ENCODE measurements at regions not wholly inside any gene's neighbourhood (a gene's known extent, or its start where the extent isn't known, plus 50 kb on each side); places are given as distances from the start of the nearest gene placed in this dataset.

DNA sequence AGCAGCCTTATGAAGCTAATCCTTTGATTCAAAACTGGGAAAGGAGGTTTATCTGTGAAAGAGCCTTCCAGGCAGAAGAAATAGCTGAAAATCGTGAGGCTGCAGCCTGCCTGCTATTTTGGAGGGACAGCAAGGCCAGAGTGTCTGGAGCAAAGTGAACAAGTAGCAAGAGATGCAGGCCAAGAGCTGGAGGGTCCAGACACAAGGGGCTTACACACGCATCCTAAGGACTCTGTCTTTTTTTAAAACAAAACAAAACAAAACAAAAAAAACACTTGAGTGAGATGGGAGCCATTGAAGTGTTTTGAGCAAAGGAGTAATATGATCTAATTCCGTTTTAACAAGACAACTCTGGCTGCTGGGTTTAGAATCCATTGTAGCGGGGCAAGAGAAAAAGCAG lies 76.4 kb upstream of the BCAT1 start:
- TF ChIP-seq, protein P1, sequence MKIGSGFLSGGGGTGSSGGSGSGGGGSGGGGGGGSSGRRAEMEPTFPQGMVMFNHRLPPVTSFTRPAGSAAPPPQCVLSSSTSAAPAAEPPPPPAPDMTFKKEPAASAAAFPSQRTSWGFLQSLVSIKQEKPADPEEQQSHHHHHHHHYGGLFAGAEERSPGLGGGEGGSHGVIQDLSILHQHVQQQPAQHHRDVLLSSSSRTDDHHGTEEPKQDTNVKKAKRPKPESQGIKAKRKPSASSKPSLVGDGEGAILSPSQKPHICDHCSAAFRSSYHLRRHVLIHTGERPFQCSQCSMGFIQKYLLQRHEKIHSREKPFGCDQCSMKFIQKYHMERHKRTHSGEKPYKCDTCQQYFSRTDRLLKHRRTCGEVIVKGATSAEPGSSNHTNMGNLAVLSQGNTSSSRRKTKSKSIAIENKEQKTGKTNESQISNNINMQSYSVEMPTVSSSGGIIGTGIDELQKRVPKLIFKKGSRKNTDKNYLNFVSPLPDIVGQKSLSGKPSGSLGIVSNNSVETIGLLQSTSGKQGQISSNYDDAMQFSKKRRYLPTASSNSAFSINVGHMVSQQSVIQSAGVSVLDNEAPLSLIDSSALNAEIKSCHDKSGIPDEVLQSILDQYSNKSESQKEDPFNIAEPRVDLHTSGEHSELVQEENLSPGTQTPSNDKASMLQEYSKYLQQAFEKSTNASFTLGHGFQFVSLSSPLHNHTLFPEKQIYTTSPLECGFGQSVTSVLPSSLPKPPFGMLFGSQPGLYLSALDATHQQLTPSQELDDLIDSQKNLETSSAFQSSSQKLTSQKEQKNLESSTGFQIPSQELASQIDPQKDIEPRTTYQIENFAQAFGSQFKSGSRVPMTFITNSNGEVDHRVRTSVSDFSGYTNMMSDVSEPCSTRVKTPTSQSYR (CRISPR knock-in tag; IDR thresholded peaks at IDR 0.05) = no peak
- TF ChIP-seq, protein P2, sequence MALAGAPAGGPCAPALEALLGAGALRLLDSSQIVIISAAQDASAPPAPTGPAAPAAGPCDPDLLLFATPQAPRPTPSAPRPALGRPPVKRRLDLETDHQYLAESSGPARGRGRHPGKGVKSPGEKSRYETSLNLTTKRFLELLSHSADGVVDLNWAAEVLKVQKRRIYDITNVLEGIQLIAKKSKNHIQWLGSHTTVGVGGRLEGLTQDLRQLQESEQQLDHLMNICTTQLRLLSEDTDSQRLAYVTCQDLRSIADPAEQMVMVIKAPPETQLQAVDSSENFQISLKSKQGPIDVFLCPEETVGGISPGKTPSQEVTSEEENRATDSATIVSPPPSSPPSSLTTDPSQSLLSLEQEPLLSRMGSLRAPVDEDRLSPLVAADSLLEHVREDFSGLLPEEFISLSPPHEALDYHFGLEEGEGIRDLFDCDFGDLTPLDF (CRISPR knock-in tag; IDR thresholded peaks at IDR 0.05) = no peak
- TF ChIP-seq, protein P3, sequence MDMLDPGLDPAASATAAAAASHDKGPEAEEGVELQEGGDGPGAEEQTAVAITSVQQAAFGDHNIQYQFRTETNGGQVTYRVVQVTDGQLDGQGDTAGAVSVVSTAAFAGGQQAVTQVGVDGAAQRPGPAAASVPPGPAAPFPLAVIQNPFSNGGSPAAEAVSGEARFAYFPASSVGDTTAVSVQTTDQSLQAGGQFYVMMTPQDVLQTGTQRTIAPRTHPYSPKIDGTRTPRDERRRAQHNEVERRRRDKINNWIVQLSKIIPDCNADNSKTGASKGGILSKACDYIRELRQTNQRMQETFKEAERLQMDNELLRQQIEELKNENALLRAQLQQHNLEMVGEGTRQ (CRISPR knock-in tag; IDR thresholded peaks at IDR 0.05) = no peak
- TF ChIP-seq, protein P4, sequence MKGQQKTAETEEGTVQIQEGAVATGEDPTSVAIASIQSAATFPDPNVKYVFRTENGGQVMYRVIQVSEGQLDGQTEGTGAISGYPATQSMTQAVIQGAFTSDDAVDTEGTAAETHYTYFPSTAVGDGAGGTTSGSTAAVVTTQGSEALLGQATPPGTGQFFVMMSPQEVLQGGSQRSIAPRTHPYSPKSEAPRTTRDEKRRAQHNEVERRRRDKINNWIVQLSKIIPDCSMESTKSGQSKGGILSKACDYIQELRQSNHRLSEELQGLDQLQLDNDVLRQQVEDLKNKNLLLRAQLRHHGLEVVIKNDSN (CRISPR knock-in tag; IDR thresholded peaks at IDR 0.05) = no peak
- TF ChIP-seq, protein P5, sequence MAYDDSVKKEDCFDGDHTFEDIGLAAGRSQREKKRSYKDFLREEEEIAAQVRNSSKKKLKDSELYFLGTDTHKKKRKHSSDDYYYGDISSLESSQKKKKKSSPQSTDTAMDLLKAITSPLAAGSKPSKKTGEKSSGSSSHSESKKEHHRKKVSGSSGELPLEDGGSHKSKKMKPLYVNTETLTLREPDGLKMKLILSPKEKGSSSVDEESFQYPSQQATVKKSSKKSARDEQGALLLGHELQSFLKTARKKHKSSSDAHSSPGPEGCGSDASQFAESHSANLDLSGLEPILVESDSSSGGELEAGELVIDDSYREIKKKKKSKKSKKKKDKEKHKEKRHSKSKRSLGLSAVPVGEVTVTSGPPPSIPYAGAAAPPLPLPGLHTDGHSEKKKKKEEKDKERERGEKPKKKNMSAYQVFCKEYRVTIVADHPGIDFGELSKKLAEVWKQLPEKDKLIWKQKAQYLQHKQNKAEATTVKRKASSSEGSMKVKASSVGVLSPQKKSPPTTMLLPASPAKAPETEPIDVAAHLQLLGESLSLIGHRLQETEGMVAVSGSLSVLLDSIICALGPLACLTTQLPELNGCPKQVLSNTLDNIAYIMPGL (CRISPR knock-in tag; IDR thresholded peaks at IDR 0.05) = no peak
- TF ChIP-seq NFYB (CRISPR knock-in tag; conservative IDR thresholded peaks at IDR 0.05; ENCODE audit: low read depth) (no peak), FOXK1 (CRISPR knock-in tag; IDR thresholded peaks at IDR 0.05) (no peak), FOXP1 (CRISPR knock-in tag; IDR thresholded peaks at IDR 0.05; ENCODE audit: borderline replicate concordance) (no peak), TEAD1 (CRISPR knock-in tag; IDR thresholded peaks at IDR 0.05) (no peak), OVOL2 (CRISPR knock-in tag; IDR thresholded peaks at IDR 0.05; ENCODE audit: borderline replicate concordance) (no peak)
- TF ChIP-seq, protein P6, sequence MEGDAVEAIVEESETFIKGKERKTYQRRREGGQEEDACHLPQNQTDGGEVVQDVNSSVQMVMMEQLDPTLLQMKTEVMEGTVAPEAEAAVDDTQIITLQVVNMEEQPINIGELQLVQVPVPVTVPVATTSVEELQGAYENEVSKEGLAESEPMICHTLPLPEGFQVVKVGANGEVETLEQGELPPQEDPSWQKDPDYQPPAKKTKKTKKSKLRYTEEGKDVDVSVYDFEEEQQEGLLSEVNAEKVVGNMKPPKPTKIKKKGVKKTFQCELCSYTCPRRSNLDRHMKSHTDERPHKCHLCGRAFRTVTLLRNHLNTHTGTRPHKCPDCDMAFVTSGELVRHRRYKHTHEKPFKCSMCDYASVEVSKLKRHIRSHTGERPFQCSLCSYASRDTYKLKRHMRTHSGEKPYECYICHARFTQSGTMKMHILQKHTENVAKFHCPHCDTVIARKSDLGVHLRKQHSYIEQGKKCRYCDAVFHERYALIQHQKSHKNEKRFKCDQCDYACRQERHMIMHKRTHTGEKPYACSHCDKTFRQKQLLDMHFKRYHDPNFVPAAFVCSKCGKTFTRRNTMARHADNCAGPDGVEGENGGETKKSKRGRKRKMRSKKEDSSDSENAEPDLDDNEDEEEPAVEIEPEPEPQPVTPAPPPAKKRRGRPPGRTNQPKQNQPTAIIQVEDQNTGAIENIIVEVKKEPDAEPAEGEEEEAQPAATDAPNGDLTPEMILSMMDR (IDR thresholded peaks at IDR 0.05) = no peak
- TF ChIP-seq, protein P7, sequence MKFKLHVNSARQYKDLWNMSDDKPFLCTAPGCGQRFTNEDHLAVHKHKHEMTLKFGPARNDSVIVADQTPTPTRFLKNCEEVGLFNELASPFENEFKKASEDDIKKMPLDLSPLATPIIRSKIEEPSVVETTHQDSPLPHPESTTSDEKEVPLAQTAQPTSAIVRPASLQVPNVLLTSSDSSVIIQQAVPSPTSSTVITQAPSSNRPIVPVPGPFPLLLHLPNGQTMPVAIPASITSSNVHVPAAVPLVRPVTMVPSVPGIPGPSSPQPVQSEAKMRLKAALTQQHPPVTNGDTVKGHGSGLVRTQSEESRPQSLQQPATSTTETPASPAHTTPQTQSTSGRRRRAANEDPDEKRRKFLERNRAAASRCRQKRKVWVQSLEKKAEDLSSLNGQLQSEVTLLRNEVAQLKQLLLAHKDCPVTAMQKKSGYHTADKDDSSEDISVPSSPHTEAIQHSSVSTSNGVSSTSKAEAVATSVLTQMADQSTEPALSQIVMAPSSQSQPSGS (CRISPR knock-in tag; IDR thresholded peaks at IDR 0.05; ENCODE audit: borderline replicate concordance, low read depth) = no peak
